A673 (cell line): ENCODE measurements at regions not wholly inside any gene's neighbourhood (a gene's known extent, or its start where the extent isn't known, plus 50 kb on each side); places are given as distances from the start of the nearest gene placed in this dataset.

Experiments used
- BruUV-seq: library from RNA; stranded (reverse); fragments of 400-500 nt; replicated peaks from 2 replicates; lab custom pipeline; 2021; lab: Mats Ljungman, UMichigan
- CTCF ChIA-PET: fragments of 300-600 bp; sonication (Branson Sonifier 250); formaldehyde crosslinking; loops from one replicate; lab custom pipeline; 2022; ENCODE audit warnings: antibody characterized with exemption; lab: Charles Lee
- POLR2A ChIA-PET: fragments of 300-600 bp; sonication (Branson Sonifier 250); formaldehyde crosslinking; loops from one replicate; lab custom pipeline; 2022; ENCODE audit warnings: antibody characterized with exemption; ENCODE audit not compliant: low non-redundant PET; lab: Charles Lee
- DNase-seq: peaks from one replicate; pipeline ENCODE4 v3.0.0-alpha.2; 2015; ENCODE audit warnings: low spot score
- H3K27ac ChIP-seq: fragments of 200-600 bp; sonication (generic); 2 replicates; pipeline ENCODE4 v1.5.1; 2016; ENCODE audit warnings: mixed run types, low read depth, mild to moderate bottlenecking, mixed read lengths, antibody characterized with exemption, low read length; ENCODE audit not compliant: poor library complexity, severe bottlenecking
- H3K27me3 ChIP-seq: fragments of 200-600 bp; sonication (generic); replicated peaks from 2 replicates; pipeline ENCODE4 v1.6.1; 2017; ENCODE audit warnings: mixed run types, low read depth, mild to moderate bottlenecking, mixed read lengths, antibody characterized with exemption, low read length; ENCODE audit not compliant: insufficient read depth, poor library complexity
- H3K36me3 ChIP-seq: fragments of 200-600 bp; sonication (generic); 2 replicates; pipeline ENCODE4 v1.6.1; 2016; ENCODE audit warnings: mixed run types, mild to moderate bottlenecking, mixed read lengths, antibody characterized with exemption, low read length; ENCODE audit not compliant: insufficient read depth, poor library complexity, severe bottlenecking
- H3K4me1 ChIP-seq: fragments of 200-600 bp; sonication (generic); 2 replicates; pipeline ENCODE4 v1.6.1; 2017; ENCODE audit warnings: mixed run types, mild to moderate bottlenecking, mixed read lengths, antibody characterized with exemption, low read length; ENCODE audit not compliant: insufficient read depth, poor library complexity, severe bottlenecking
- H3K4me3 ChIP-seq: fragments of 200-600 bp; sonication (generic); 2 replicates; pipeline ENCODE4 v1.5.1; 2016; ENCODE audit warnings: low read depth, mixed run types, mild to moderate bottlenecking, mixed read lengths, low read length; ENCODE audit not compliant: poor library complexity, severe bottlenecking
- H3K9me3 ChIP-seq: fragments of 200-600 bp; sonication (generic); 2 replicates; pipeline ENCODE4 v1.6.1; 2016; ENCODE audit warnings: mixed run types, low read depth, mild to moderate bottlenecking, mixed read lengths, antibody characterized with exemption, low read length; ENCODE audit not compliant: poor library complexity, severe bottlenecking
- EZH2 ChIP-seq: fragments of 200-600 bp; sonication (generic); IDR thresholded peaks from 2 replicates; pipeline ENCODE4 v1.6.1; 2017; ENCODE audit warnings: borderline replicate concordance, low read depth, mild to moderate bottlenecking, mixed read lengths, antibody characterized with exemption, low read length; ENCODE audit not compliant: poor library complexity, severe bottlenecking
- intact Hi-C: fragments of 100-400 bp; cut with micrococcal nuclease; formaldehyde crosslinking; loops from one replicate; pipeline ENCODE4 v1.10.0; 2022; ENCODE audit not compliant: unreplicated experiment
- TF ChIP-seq, protein P1 (sequence below): fragments of 300-800, 200-600 bp; sonication (generic); conservative IDR thresholded peaks from 2 replicates; pipeline ENCODE4 v1.5.1; 2017; ENCODE audit warnings: low read depth, mild to moderate bottlenecking, antibody characterized with exemption, low read length, moderate library complexity, mixed read lengths

DNA sequence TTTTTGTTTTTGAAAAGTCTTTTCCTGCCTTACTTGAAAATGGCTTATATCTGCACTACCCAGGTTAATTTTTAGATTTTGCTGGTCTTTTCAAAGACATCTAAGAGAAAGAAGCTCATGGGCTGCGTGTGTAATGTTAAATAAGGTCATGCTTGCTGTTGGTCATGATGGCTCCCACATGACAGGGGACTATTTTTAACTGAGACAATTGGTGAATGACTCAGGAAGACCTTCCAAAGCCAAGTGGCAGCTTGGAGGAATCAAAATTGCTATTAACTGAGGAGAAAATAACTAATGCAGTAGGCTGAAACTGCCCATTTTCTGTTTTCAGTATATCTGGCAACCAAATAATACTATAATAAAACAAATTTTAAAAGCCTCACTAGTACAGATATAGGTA, 117.1 kb upstream of the SPAG17 start:
- intact Hi-C loops = no loop called here
- Histone ChIP-seq H3K36me3 (no peaks in the 10 kb centered on the region), H3K9me3 (no peaks in the 10 kb centered on the region), H3K27ac (no peak overlapping the region), H3K4me3 (no peak overlapping the region), H3K4me1 (no peaks in the 10 kb centered on the region), H3K27me3 (no peaks in the 10 kb centered on the region)
- ChIA-PET CTCF (no interaction called here), POLR2A (interaction anchor here (0.8 kb wide), 1 partner anchor 26 kb away, joined by 3 read pairs; no protein-coding TSS in a partner anchor)
- TF ChIP-seq EZH2 = no peak
- TF ChIP-seq, protein P1, sequence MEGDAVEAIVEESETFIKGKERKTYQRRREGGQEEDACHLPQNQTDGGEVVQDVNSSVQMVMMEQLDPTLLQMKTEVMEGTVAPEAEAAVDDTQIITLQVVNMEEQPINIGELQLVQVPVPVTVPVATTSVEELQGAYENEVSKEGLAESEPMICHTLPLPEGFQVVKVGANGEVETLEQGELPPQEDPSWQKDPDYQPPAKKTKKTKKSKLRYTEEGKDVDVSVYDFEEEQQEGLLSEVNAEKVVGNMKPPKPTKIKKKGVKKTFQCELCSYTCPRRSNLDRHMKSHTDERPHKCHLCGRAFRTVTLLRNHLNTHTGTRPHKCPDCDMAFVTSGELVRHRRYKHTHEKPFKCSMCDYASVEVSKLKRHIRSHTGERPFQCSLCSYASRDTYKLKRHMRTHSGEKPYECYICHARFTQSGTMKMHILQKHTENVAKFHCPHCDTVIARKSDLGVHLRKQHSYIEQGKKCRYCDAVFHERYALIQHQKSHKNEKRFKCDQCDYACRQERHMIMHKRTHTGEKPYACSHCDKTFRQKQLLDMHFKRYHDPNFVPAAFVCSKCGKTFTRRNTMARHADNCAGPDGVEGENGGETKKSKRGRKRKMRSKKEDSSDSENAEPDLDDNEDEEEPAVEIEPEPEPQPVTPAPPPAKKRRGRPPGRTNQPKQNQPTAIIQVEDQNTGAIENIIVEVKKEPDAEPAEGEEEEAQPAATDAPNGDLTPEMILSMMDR = no peak
- no peak for DNase-seq
- no TSS peak for BruUV-seq

DNA sequence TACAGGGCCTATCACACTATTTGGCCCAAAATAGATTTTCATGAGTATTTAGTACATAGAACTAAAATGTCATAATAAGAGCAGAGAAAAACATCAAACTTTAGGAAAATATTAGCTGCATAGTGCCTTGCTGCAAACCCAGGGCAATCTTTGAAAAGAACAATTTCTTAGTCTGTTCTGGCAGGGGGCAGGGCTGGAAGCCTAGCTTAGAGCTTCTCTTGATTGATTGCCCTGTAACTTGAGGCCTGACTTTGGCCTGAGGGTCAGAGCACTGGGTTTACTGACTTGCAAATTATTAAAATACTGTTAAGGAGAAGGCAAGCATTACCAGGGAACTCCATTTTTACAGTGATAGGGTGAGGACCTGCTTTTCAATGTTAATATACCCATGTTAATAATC, 115.8 kb upstream of the SPAG17 start:
- TF ChIP-seq, protein P1 = no peak
- TF ChIP-seq EZH2 = no peak
- CTCF ChIA-PET = no interaction called here
- POLR2A ChIA-PET = no interaction called here
- intact Hi-C loops = no loop called here
- Histone ChIP-seq H3K36me3 (no peaks in the 10 kb centered on the region), H3K4me1 (no peaks in the 10 kb centered on the region), H3K27me3 (no peaks in the 10 kb centered on the region), H3K9me3 (no peaks in the 10 kb centered on the region), H3K27ac (no peak overlapping the region), H3K4me3 (no peak overlapping the region)
- DNase-seq = no peak
- no TSS peak for BruUV-seq

DNA sequence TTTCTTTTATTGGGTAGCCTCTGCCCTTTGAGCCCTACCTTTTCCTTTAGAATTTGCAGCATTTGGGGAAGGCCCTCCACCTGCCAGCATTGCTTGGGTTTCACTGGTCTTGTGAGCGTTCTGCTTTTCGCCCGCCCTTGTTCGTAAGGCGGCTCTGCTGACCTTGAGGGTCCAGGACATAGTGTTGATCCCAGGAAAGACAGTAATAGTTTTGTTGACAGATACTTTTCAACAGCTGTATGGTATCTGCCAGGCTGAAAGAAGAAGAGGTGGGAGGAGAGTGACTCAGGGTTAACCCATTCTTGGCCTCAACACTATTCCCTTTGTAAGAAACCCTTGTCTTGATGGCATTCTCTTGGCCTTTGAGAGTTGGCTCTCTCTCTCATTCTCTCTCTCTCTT, 113.4 kb upstream of the SPAG17 start:
- CTCF ChIA-PET = no interaction called here
- no peaks in the 10 kb centered on the region for H3K4me1 ChIP-seq
- H3K27ac ChIP-seq = no peak overlapping the region
- DNase-seq = no peak
- BruUV-seq = no TSS peak
- POLR2A ChIA-PET = no interaction called here
- TF ChIP-seq EZH2 = no peak
- TF ChIP-seq, protein P1 = no peak
- H3K9me3 ChIP-seq = no peaks in the 10 kb centered on the region
- no peaks in the 10 kb centered on the region for H3K36me3 ChIP-seq
- H3K27me3 ChIP-seq = no peaks in the 10 kb centered on the region
- H3K4me3 ChIP-seq = no peak overlapping the region
- intact Hi-C loops = no loop called here
